GM10248 (cell line): ENCODE measurements at regions not wholly inside any gene's neighbourhood (a gene's known extent, or its start where the extent isn't known, plus 50 kb on each side); places are given as distances from the start of the nearest gene placed in this dataset.
"Not testable (repeated sequence)": the region's sequence is repeated elsewhere in the genome, so short reads cannot be mapped to it uniquely, and the experiment has no call there.

Source experiments
- CTCF ChIA-PET: fragments of 300-600 bp; sonication (Branson Sonifier 250); formaldehyde crosslinking; extraction: SDS; loops from one replicate; lab custom pipeline; 2021; ENCODE audit warnings: antibody characterized with exemption; lab: Yijun Ruan, JAX
- POLR2A ChIA-PET: fragments of 350-650 bp; sonication (Branson Sonifier 250); formaldehyde crosslinking; extraction: SDS; loops from one replicate; lab custom pipeline; 2020; ENCODE audit warnings: antibody characterized with exemption; lab: Yijun Ruan, JAX
- DNase-seq: peaks from one replicate; pipeline ENCODE4 v3.0.0; 2012; ENCODE audit errors: extremely low spot score
- CTCF ChIP-seq: IDR thresholded peaks from 2 replicates; pipeline ENCODE4 v1.5.1; 2012; ENCODE audit warnings: mild to moderate bottlenecking, low read depth; ENCODE audit errors: extremely low read depth, missing control alignments, control extremely low read depth

GRCh38 chr13:111630406-111630805 is 310.0 kb downstream of the TEX29 start:
- no peak for TF ChIP-seq CTCF
- no peak for DNase-seq
- POLR2A ChIA-PET = no interaction called here
- CTCF ChIA-PET = no interaction called here

GRCh38 chr13:111631271-111631670 is 310.8 kb downstream of the TEX29 start:
- CTCF ChIA-PET, POLR2A ChIA-PET, DNase-seq: not testable (repeated sequence)

GRCh38 chr13:111632906-111633305 is 312.5 kb downstream of the TEX29 start:
- CTCF ChIA-PET = no interaction called here
- no peak for TF ChIP-seq CTCF
- no peak for DNase-seq
- POLR2A ChIA-PET = no interaction called here

GRCh38 chr13:111633401-111633800 is 313.0 kb downstream of the TEX29 start:
- POLR2A ChIA-PET = no interaction called here
- CTCF ChIA-PET = no interaction called here
- TF ChIP-seq CTCF = no peak

GRCh38 chr13:111634410-111634809 is 314.0 kb downstream of the TEX29 start:
- no peak for TF ChIP-seq CTCF
- ChIA-PET POLR2A (no interaction called here), CTCF (no interaction called here)
- no peak for DNase-seq

More at GRCh38 chr13:111633401-111633800, 313.0 kb downstream of the TEX29 start:
- no peak for DNase-seq

- ChIA-PET POLR2A (no interaction called here), CTCF (no interaction called here)
- no peak for DNase-seq
- TF ChIP-seq CTCF = no peak
Observed at GRCh38 chr13:111636271-111636670, 315.8 kb downstream of the TEX29 start.

- POLR2A ChIA-PET = no interaction called here
- CTCF ChIA-PET = no interaction called here
- no peak for DNase-seq
Observed at GRCh38 chr13:111636804-111637203, 316.4 kb downstream of the TEX29 start.

More at GRCh38 chr13:111636804-111637203, 316.4 kb downstream of the TEX29 start:
- no peak for TF ChIP-seq CTCF
